LNCaP clone FGC (cell line): ENCODE measurements at regions not wholly inside any gene's neighbourhood (a gene's known extent, or its start where the extent isn't known, plus 50 kb on each side); places are given as distances from the start of the nearest gene placed in this dataset.

Source experiments
- DNase-seq: peaks from one replicate; pipeline ENCODE4 v3.0.0-alpha.2; 2011; ENCODE audit warnings: low read depth
- H3K4me3 ChIP-seq: 2 replicates; pipeline ENCODE4 v1.5.1; 2011; ENCODE audit warnings: mild to moderate bottlenecking, low read depth, low read length, control low read depth
- CTCF ChIP-seq: IDR thresholded peaks from 2 replicates; pipeline ENCODE4 v1.5.1; 2012; ENCODE audit warnings: mild to moderate bottlenecking; ENCODE audit not compliant: control insufficient read depth, insufficient read depth; ENCODE audit errors: extremely low read depth

DNA sequence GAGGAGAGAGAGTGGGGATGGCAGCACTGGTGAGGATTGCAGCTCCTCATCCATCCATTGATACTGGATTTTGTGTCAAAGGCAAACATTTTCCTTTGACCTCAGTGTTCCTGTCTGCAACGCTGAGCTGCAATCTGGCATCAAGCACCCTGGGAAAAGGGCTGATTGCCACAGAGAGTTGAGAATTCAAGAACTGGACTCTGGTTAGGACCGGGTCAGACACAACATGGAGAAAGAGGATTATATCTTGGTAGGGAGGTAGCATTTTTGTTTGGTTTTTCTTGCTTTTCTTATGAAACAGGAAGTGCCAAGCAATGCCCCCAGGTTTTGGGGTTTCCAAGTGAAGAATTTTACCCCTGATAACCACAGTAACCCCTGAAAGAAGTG, 81.9 kb upstream of the PKDCC start:
- no peak for DNase-seq
- TF ChIP-seq CTCF: no peak
- H3K4me3 ChIP-seq: no peak overlapping the region

DNA sequence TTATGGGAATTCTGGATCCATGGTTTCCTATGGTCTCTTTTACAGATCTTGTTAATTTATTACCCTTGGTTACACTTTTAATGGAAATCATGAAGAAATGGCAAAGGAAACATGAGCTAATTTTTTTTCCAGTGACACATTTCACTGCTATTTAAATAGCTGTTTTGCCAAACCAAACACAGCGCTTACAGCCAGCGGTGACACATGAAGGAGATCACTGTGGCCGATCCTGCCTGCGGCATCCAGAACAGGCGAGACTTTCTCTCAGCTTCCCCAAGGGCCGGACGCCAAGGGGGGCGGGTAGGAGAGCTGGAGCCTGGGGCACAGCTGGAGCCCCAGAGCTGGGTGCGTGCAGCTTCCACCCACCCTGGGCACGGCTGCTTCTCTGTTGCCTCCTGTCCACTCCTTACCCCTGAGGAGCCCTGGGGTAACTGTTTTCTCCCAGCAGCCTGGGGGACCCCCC, 81.4 kb upstream of the PKDCC start:
- no peak overlapping the region for H3K4me3 ChIP-seq
- no peak for TF ChIP-seq CTCF
- no peak for DNase-seq

DNA sequence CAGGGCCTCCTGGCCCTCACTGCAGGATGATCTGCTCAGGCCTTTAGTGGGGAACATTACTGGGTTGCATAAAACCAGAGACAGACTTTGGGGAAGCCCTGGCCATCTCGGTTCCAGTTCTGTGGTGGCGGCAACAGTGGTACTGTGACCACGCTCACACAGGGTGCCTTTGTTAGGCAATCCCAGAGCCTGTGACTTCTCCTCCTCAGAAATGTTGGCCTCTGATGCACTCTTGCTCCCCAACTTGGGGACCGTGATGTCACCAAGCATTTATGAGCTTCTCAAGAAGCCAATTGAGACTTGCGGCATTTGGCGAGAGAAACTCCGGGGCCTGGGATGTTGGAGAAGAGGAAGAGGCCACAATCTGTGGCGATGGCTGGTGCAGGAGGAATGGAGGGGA, 80.9 kb upstream of the PKDCC start:
- no peak for DNase-seq
- no peak for TF ChIP-seq CTCF
- H3K4me3 ChIP-seq: no peak overlapping the region

GRCh38 chr2:41967476-41968181, 80.2 kb upstream of the PKDCC start:
- no peak for DNase-seq
- no peak for TF ChIP-seq CTCF
- H3K4me3 ChIP-seq: no peak overlapping the region

- H3K4me3 ChIP-seq: no peak overlapping the region
- TF ChIP-seq CTCF: no peak
- DNase-seq: no peak
Observed at GRCh38 chr2:41968182-41968578, 79.6 kb upstream of the PKDCC start.

DNA sequence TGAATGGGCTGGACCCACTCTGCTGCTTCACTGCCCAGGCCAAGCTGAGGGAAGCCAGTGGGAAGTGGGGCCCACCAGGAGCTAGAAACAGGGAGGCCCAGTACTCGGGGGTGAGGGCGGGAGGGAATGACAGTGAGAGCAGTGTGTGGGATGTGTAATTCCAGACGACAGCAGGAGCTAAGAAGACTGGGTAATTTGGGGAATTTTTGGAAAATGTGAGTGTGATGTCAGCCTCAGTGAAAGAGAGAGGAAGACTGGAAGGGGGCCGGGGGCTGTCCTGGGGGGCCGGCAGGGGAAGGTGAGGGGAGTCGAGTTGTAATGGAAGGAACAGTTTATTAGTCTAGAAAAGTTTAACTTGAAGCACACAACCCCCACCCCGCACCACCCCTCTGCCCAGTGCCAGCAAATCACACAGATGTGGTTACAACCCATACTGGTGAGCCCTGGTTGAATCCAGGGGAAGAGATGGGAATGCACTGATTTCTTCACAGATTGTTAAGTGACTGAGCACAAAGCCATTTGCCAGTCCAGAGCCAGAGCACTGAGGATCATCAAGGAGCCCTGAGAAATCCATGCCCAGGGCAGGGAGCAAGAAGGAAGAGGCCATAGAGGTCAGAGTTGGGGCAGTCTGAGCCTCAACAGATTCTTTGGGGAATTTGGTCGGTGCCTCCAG, 76.7 kb upstream of the PKDCC start:
- no peak for TF ChIP-seq CTCF
- no peak overlapping the region for H3K4me3 ChIP-seq
- DNase-seq: no peak
